H1 (cell line): ENCODE measurements at regions not wholly inside any gene's neighbourhood (a gene's known extent, or its start where the extent isn't known, plus 50 kb on each side); places are given as distances from the start of the nearest gene placed in this dataset.

Experiments
- CTCF ChIA-PET: fragments of 300-600 bp; sonication (Branson Sonifier 250); formaldehyde crosslinking; loops from one replicate; lab custom pipeline; 2021; ENCODE audit not compliant: partially characterized antibody; lab: Charles Lee
- POLR2A ChIA-PET: fragments of 300-600 bp; sonication (Branson Sonifier 250); formaldehyde crosslinking; loops from one replicate; lab custom pipeline; 2021; ENCODE audit warnings: inconsistent platforms; ENCODE audit not compliant: partially characterized antibody; lab: Charles Lee
- DNase-seq, 2 experiments: peaks; one replicate each; pipeline versions ENCODE4 v3.0.0 to v3.0.0-alpha.2; 2010 to 2022; ENCODE audit warnings: low spot score in 2 of 2, low read depth in 1 of 2, mixed read lengths in 1 of 2
- FAIRE-seq: peaks from 2 replicates; lab custom pipeline; 2011; peaks lifted over from hg19 to GRCh38; lab: Jason Lieb, UNC
- H2AFZ ChIP-seq: 2 replicates; pipeline ENCODE4 v1.8.1; 2012; ENCODE audit warnings: low read length, inconsistent platforms
- H2AK5ac ChIP-seq: 2 replicates; pipeline ENCODE4 v1.6.1; 2013; ENCODE audit warnings: low read depth, low read length
- H2BK120ac ChIP-seq: replicated peaks from 2 replicates; pipeline ENCODE3; 2013; ENCODE audit warnings: low read depth, low read length, inconsistent platforms
- H2BK12ac ChIP-seq: 2 replicates; pipeline ENCODE4 v1.6.1; 2013; ENCODE audit warnings: low read depth, low read length
- H2BK15ac ChIP-seq: 2 replicates; pipeline ENCODE4 v1.6.1; 2013; ENCODE audit warnings: low read length
- H2BK20ac ChIP-seq: 2 replicates; pipeline ENCODE4 v1.6.1; 2013; ENCODE audit warnings: low read length
- H2BK5ac ChIP-seq: 2 replicates; pipeline ENCODE4 v1.6.1; 2013; ENCODE audit warnings: low read depth, low read length
- H3K14ac ChIP-seq: 2 replicates; pipeline ENCODE4 v1.6.1; 2013; ENCODE audit warnings: inconsistent platforms; ENCODE audit not compliant: insufficient read length
- H3K18ac ChIP-seq: 2 replicates; pipeline ENCODE4 v1.6.1; 2013; ENCODE audit warnings: low read length; ENCODE audit errors: extremely low read depth
- H3K23ac ChIP-seq: 2 replicates; pipeline ENCODE4 v1.6.1; 2013; ENCODE audit warnings: inconsistent platforms; ENCODE audit not compliant: insufficient read length
- H3K23me2 ChIP-seq: 2 replicates; pipeline ENCODE4 v1.6.1; 2013; ENCODE audit warnings: low read depth, low read length
- H3K27ac ChIP-seq: 2 replicates; pipeline ENCODE4 v1.6.1; 2011; ENCODE audit warnings: low read depth, low read length, inconsistent platforms
- H3K27me3 ChIP-seq, 4 experiments: replicated peaks in 1 of 4; 1 replicate in 1 of 4; 2 replicates in 3 of 4; pipeline versions ENCODE4 v1.6.1 to v1.8.1; 2011 to 2013; ENCODE audit warnings: low read length in 3 of 4, mild to moderate bottlenecking in 3 of 4, inconsistent platforms in 2 of 4, mixed read lengths in 2 of 4, moderate library complexity in 1 of 4; ENCODE audit not compliant: control insufficient read depth in 3 of 4, insufficient read depth in 3 of 4; ENCODE audit errors: extremely low read depth in 1 of 4
- H3K36me3 ChIP-seq, 4 experiments: 2 replicates each; pipeline versions ENCODE4 v1.6.1 to v1.8.1; 2011 to 2013; ENCODE audit warnings: mild to moderate bottlenecking in 4 of 4, low read length in 3 of 4, moderate library complexity in 2 of 4, control low read depth in 1 of 4, inconsistent platforms in 1 of 4; ENCODE audit not compliant: insufficient read depth in 4 of 4, control insufficient read depth in 2 of 4
- H3K4ac ChIP-seq: replicated peaks from 2 replicates; pipeline ENCODE3; 2013; ENCODE audit warnings: low read length, low read depth, mixed read lengths, inconsistent platforms; ENCODE audit not compliant: insufficient read length
- H3K4me1 ChIP-seq, 4 experiments: replicated peaks in 1 of 4; 1 replicate in 1 of 4; 2 replicates in 3 of 4; pipeline versions ENCODE4 v1.6.1 to v1.8.1; 2011 to 2013; ENCODE audit warnings: low read length in 3 of 4, inconsistent platforms in 2 of 4, mixed read lengths in 1 of 4; ENCODE audit not compliant: insufficient read depth in 4 of 4, control insufficient read depth in 3 of 4
- H3K4me2 ChIP-seq, 2 experiments: 2 replicates each; pipeline versions ENCODE4 v1.6.1 to v1.8.1; 2011 to 2013; ENCODE audit warnings: low read depth in 2 of 2, low read length in 2 of 2, control low read depth in 1 of 2, inconsistent platforms in 1 of 2, mild to moderate bottlenecking in 1 of 2; ENCODE audit not compliant: insufficient read depth in 1 of 2
- H3K4me3 ChIP-seq, 4 experiments: fragments of 200-600, 300-600 bp in 1 of 4; sonication (generic), shearing (Covaris generic), sonication (Bioruptor Twin) in 1 of 4; 2 replicates each; pipeline versions ENCODE4 v1.5.1 to v1.8.1; 2011 to 2016; ENCODE audit warnings: low read length in 4 of 4, low read depth in 3 of 4, control low read depth in 2 of 4, inconsistent platforms in 2 of 4, mild to moderate bottlenecking in 2 of 4, mixed read lengths in 1 of 4, moderate library complexity in 1 of 4; ENCODE audit not compliant: insufficient read depth in 2 of 4; ENCODE audit errors: extremely low read depth in 1 of 4
- H3K56ac ChIP-seq: replicated peaks from 2 replicates; pipeline ENCODE3; 2013; ENCODE audit warnings: low read depth, mild to moderate bottlenecking, mixed read lengths, low read length, inconsistent platforms; ENCODE audit not compliant: insufficient read length
- H3K79me1 ChIP-seq: 2 replicates; pipeline ENCODE4 v1.6.1; 2013; ENCODE audit warnings: low read depth, low read length, control low read depth
- H3K79me2 ChIP-seq, 2 experiments: 2 replicates each; pipeline versions ENCODE4 v1.6.1 to v1.8.1; 2012 to 2013; ENCODE audit warnings: low read length in 2 of 2, mild to moderate bottlenecking in 2 of 2, inconsistent platforms in 1 of 2; ENCODE audit not compliant: insufficient read depth in 2 of 2, control insufficient read depth in 1 of 2
- H3K9ac ChIP-seq, 4 experiments: replicated peaks in 1 of 4; 1 replicate in 1 of 4; 2 replicates in 3 of 4; pipeline versions ENCODE4 v1.6.1 to v1.8.1; 2011 to 2013; ENCODE audit warnings: low read depth in 3 of 4, low read length in 3 of 4, control low read depth in 2 of 4, mild to moderate bottlenecking in 2 of 4, moderate library complexity in 2 of 4, inconsistent platforms in 1 of 4; ENCODE audit errors: extremely low read depth in 1 of 4
- H3K9me3 ChIP-seq, 2 experiments: 2 replicates each; pipeline versions ENCODE4 v1.6.1 to v1.8.1; 2012 to 2013; ENCODE audit warnings: mild to moderate bottlenecking in 2 of 2, moderate library complexity in 2 of 2, control low read depth in 1 of 2, inconsistent platforms in 1 of 2, low read depth in 1 of 2, low read length in 1 of 2, mixed read lengths in 1 of 2; ENCODE audit not compliant: insufficient read depth in 2 of 2
- H4K20me1 ChIP-seq, 2 experiments: replicated peaks in 1 of 2; 2 replicates each; pipeline versions ENCODE3 to v1.8.1; 2011 to 2013; ENCODE audit warnings: inconsistent platforms in 2 of 2, low read length in 2 of 2, mild to moderate bottlenecking in 1 of 2; ENCODE audit not compliant: insufficient read depth in 2 of 2, control insufficient read depth in 1 of 2
- H4K5ac ChIP-seq: 2 replicates; pipeline ENCODE4 v1.6.1; 2013; ENCODE audit warnings: low read length, low read depth, mixed read lengths, inconsistent platforms; ENCODE audit not compliant: insufficient read length
- H4K8ac ChIP-seq: 2 replicates; pipeline ENCODE4 v1.8.0; 2013; ENCODE audit warnings: mild to moderate bottlenecking, moderate library complexity, low read length, inconsistent platforms; ENCODE audit not compliant: insufficient read depth; ENCODE audit errors: extremely low read depth
- H4K91ac ChIP-seq: replicated peaks from 2 replicates; pipeline ENCODE3; 2013; ENCODE audit warnings: low read length, mixed read lengths, inconsistent platforms; ENCODE audit not compliant: insufficient read length
- ASH2L ChIP-seq: fragments of 200-600, 300-600 bp; sonication (generic); IDR thresholded peaks from one replicate; pipeline ENCODE4 v1.7.1; 2017; ENCODE audit warnings: low read length
- BCL11A ChIP-seq, 2 experiments: IDR thresholded peaks; one replicate each; pipeline ENCODE4 v1.6.1; 2011; ENCODE audit warnings: low read depth in 2 of 2, low read length in 2 of 2, mild to moderate bottlenecking in 2 of 2
- CBX5 ChIP-seq: fragments of 300-800, 300-1000 bp; sonication (generic); IDR thresholded peaks from 2 replicates; pipeline ENCODE4 v1.7.1; 2016; ENCODE audit warnings: antibody characterized with exemption, low read length, low read depth
- CBX8 ChIP-seq: fragments of 300-800, 300-1000 bp; sonication (generic); IDR thresholded peaks from 2 replicates; pipeline ENCODE4 v1.7.1; 2016; ENCODE audit warnings: low read depth, low read length, borderline replicate concordance
- CHD1 ChIP-seq: IDR thresholded peaks from 2 replicates; pipeline ENCODE4 v1.6.1; 2012; ENCODE audit warnings: low read depth, low read length, improper control_type of control experiment
- CREB1 ChIP-seq: IDR thresholded peaks from 2 replicates; pipeline ENCODE4 v1.6.1; 2012; ENCODE audit warnings: inconsistent platforms
- EP300 ChIP-seq, 2 experiments: IDR thresholded peaks; 1 replicate in 1 of 2; 2 replicates in 1 of 2; pipeline ENCODE4 v1.6.1; 2011 to 2012; ENCODE audit warnings: low read depth in 2 of 2, low read length in 2 of 2, mild to moderate bottlenecking in 2 of 2, borderline replicate concordance in 1 of 2, inconsistent platforms in 1 of 2, moderate library complexity in 1 of 2
- GABPA ChIP-seq: IDR thresholded peaks from 2 replicates; pipeline ENCODE4 v1.6.1; 2011; ENCODE audit warnings: mild to moderate bottlenecking, low read length, moderate library complexity, borderline replicate concordance; ENCODE audit not compliant: insufficient read depth
- HDAC2 ChIP-seq, 2 experiments: fragments of 300-600 bp in 1 of 2; sonication (generic) in 1 of 2; IDR thresholded peaks; 2 replicates each; pipeline ENCODE4 v1.6.1; 2011 to 2012; ENCODE audit warnings: low read depth in 2 of 2, low read length in 2 of 2, mild to moderate bottlenecking in 2 of 2, moderate library complexity in 2 of 2, borderline replicate concordance in 1 of 2, inconsistent platforms in 1 of 2
- KDM1A ChIP-seq: fragments of 200-600, 300-600 bp; sonication (generic); IDR thresholded peaks from 2 replicates; pipeline ENCODE4 v1.7.1; 2016; ENCODE audit warnings: mild to moderate bottlenecking, low read length, borderline replicate concordance
- KDM4A ChIP-seq: IDR thresholded peaks from one replicate; pipeline ENCODE4 v1.7.1; 2012; ENCODE audit warnings: low read depth, mild to moderate bottlenecking, moderate library complexity, low read length, inconsistent platforms; ENCODE audit not compliant: severe bottlenecking
- POLR2AphosphoS5 ChIP-seq: IDR thresholded peaks from 2 replicates; pipeline ENCODE4 v1.6.1; 2011; ENCODE audit warnings: low read depth, low read length
- RAD21 ChIP-seq, 2 experiments: IDR thresholded peaks in 1 of 2; conservative IDR thresholded peaks in 1 of 2; 2 replicates each; pipeline ENCODE4 v1.6.1; 2011; ENCODE audit warnings: low read depth in 2 of 2, low read length in 2 of 2, improper control_type of control experiment in 1 of 2, inconsistent platforms in 1 of 2, mild to moderate bottlenecking in 1 of 2, moderate library complexity in 1 of 2
- SP2 ChIP-seq: IDR thresholded peaks from 2 replicates; pipeline ENCODE4 v1.6.1; 2012; ENCODE audit warnings: mild to moderate bottlenecking, low read length, inconsistent platforms
- SRF ChIP-seq: IDR thresholded peaks from 2 replicates; pipeline ENCODE4 v1.6.1; 2011; ENCODE audit warnings: mild to moderate bottlenecking, low read depth, low read length, moderate library complexity
- ZNF274 ChIP-seq: IDR thresholded peaks from 2 replicates; pipeline ENCODE4 v1.7.0; 2012; ENCODE audit warnings: low read length, borderline replicate concordance; ENCODE audit errors: extremely low read depth

- H2AFZ ChIP-seq = no peak overlapping the region
- H3K4me1 ChIP-seq = no peaks in the 10 kb centered on the region
- H3K4me3 ChIP-seq = no peak overlapping the region
- H4K91ac ChIP-seq = no peak overlapping the region
- H2BK120ac ChIP-seq = no peak overlapping the region
- no peak for DNase-seq
- H3K4ac ChIP-seq = no peak overlapping the region
- H3K4me2 ChIP-seq = no peak overlapping the region
- H3K27me3 ChIP-seq = no peaks in the 10 kb centered on the region
- no peak overlapping the region for H4K5ac ChIP-seq
- H2BK12ac ChIP-seq = no peak overlapping the region
- H3K23ac ChIP-seq = no peak overlapping the region
- H3K36me3 ChIP-seq = no peaks in the 10 kb centered on the region
- H3K18ac ChIP-seq = no peak overlapping the region
- ChIA-PET POLR2A (no interaction called here), CTCF (interaction anchor here (0.6 kb wide), 1 partner anchor 14 kb away, joined by 3 read pairs; no protein-coding TSS in a partner anchor)
- no peak overlapping the region for H4K8ac ChIP-seq
- no peak overlapping the region for H3K9ac ChIP-seq
- no peak overlapping the region for H2AK5ac ChIP-seq
- H2BK20ac ChIP-seq = no peak overlapping the region
- H3K9me3 ChIP-seq = no peaks in the 10 kb centered on the region
- no peak overlapping the region for H3K27ac ChIP-seq
- no peaks in the 10 kb centered on the region for H3K79me1 ChIP-seq
- H4K20me1 ChIP-seq = no peaks in the 10 kb centered on the region
- H3K79me2 ChIP-seq = no peaks in the 10 kb centered on the region
- H2BK15ac ChIP-seq = no peak overlapping the region
- no peak overlapping the region for H3K14ac ChIP-seq
- FAIRE-seq = no peak
- no peaks in the 10 kb centered on the region for H3K23me2 ChIP-seq
- H3K56ac ChIP-seq = no peak overlapping the region
- no peak overlapping the region for H2BK5ac ChIP-seq
- TF ChIP-seq BCL11A (IDR thresholded peaks at IDR 0.05; ENCODE audit: low read depth in 2 of 2, low read length in 2 of 2) (no peak), CBX5 (no peak), CREB1 (no peak), POLR2AphosphoS5 (no peak), SRF (no peak), CHD1 (no peak), RAD21 (IDR thresholded peaks at IDR 0.05 in 1 of 2, conservative IDR thresholded peaks at IDR 0.05 in 1 of 2; ENCODE audit: low read depth in 2 of 2, low read length in 2 of 2) (no peak), KDM1A (no peak), EP300 (IDR thresholded peaks at IDR 0.05; ENCODE audit: borderline replicate concordance in 1 of 2, low read depth in 2 of 2, low read length in 2 of 2) (no peak), ASH2L (no peak), SP2 (no peak), KDM4A (no peak), HDAC2 (IDR thresholded peaks at IDR 0.05; ENCODE audit: borderline replicate concordance in 1 of 2, low read depth in 2 of 2, low read length in 2 of 2) (no peak), ZNF274 (no peak), GABPA (no peak), CBX8 (no peak)
These were observed 133.0 kb downstream of the C11orf87 start for GRCh38 chr11:109554951-109555350.
